ENCODE measurements at regions not wholly inside any gene's neighbourhood (a gene's known extent, or its start where the extent isn't known, plus 50 kb on each side); places are given as distances from the start of the nearest gene placed in this dataset.

GRCh38 chr2:7473135-7473771 is 556.0 kb downstream of the RNF144A start:
- Histone ChIP-seq H3K36me3 (no peaks in the 10 kb centered on the region), H3K4me1 (no peaks in the 10 kb centered on the region), H3K9me3 (no peaks in the 10 kb centered on the region), H3K4me3 (no peak overlapping the region), H3K27ac (no peak overlapping the region), H3K27me3 (no peaks in the 10 kb centered on the region)
- DNase-seq, result no peak
- no peak for TF ChIP-seq POLR2AphosphoS5 (IDR thresholded peaks at IDR 0.05)
- intact Hi-C loops (cut with DNase I; ENCODE audit: low total_unique reads), result no loop called here
- WGBS, 5 donors, result 56 to 67% (median 63%) methylated on average over 7 of the region's 7 CpGs

GRCh38 chr2:7476371-7476770 is 559.2 kb downstream of the RNF144A start:
- no peak for TF ChIP-seq CTCF (IDR thresholded peaks at IDR 0.05)
- TF ChIP-seq EP300 (IDR thresholded peaks at IDR 0.05), result no peak
- TF ChIP-seq POLR2A (IDR thresholded peaks at IDR 0.05), result no peak
- no peak for TF ChIP-seq POLR2AphosphoS5 (IDR thresholded peaks at IDR 0.05)
- Histone ChIP-seq H3K27ac (no peak overlapping the region), H3K4me1 (no peaks in the 10 kb centered on the region), H3K9me3 (no peaks in the 10 kb centered on the region), H3K36me3 (no peaks in the 10 kb centered on the region), H3K27me3 (no peaks in the 10 kb centered on the region), H3K4me3 (no peak overlapping the region)
- intact Hi-C loops (cut with DNase I; ENCODE audit: low total_unique reads), result no loop called here
- no peak for DNase-seq

GRCh38 chr2:7479603-7480002 is 562.4 kb downstream of the RNF144A start:
- Histone ChIP-seq H3K36me3 (no peaks in the 10 kb centered on the region), H3K4me1 (no peaks in the 10 kb centered on the region), H3K27ac (no peak overlapping the region), H3K4me3 (no peak overlapping the region), H3K27me3 (no peaks in the 10 kb centered on the region), H3K9me3 (peaks cover 0 to 6% (median 4%) of the 10 kb centered on the region in 4 donors)
- DNase-seq, result no peak
- intact Hi-C loops (cut with DNase I; ENCODE audit: low total_unique reads), result no loop called here
- TF ChIP-seq POLR2A (IDR thresholded peaks at IDR 0.05) (no peak), POLR2AphosphoS5 (IDR thresholded peaks at IDR 0.05) (no peak), CTCF (IDR thresholded peaks at IDR 0.05) (no peak), EP300 (IDR thresholded peaks at IDR 0.05) (no peak)

- Histone ChIP-seq H3K36me3 (no peaks in the 10 kb centered on the region), H3K9me3 (peaks cover 0 to 6% (median 4%) of the 10 kb centered on the region in 4 donors), H3K27me3 (no peaks in the 10 kb centered on the region), H3K4me3 (no peak overlapping the region), H3K4me1 (no peaks in the 10 kb centered on the region), H3K27ac (no peak overlapping the region)
- no peak for DNase-seq
- TF ChIP-seq POLR2A (IDR thresholded peaks at IDR 0.05) (no peak), EP300 (IDR thresholded peaks at IDR 0.05) (no peak), CTCF (IDR thresholded peaks at IDR 0.05) (no peak), POLR2AphosphoS5 (IDR thresholded peaks at IDR 0.05) (no peak)
- intact Hi-C loops (cut with DNase I; ENCODE audit: low total_unique reads), result no loop called here
These were observed 563.2 kb downstream of the RNF144A start for GRCh38 chr2:7480431-7480830.

GRCh38 chr2:7490672-7491071 is 573.5 kb downstream of the RNF144A start:
- Histone ChIP-seq H3K36me3 (no peaks in the 10 kb centered on the region), H3K27me3 (no peaks in the 10 kb centered on the region), H3K9me3 (peaks cover 0 to 10% (median 0%) of the 10 kb centered on the region in 4 donors), H3K4me3 (no peak overlapping the region), H3K4me1 (no peaks in the 10 kb centered on the region), H3K27ac (no peak overlapping the region)
- intact Hi-C loops (cut with DNase I; ENCODE audit: low total_unique reads), result no loop called here
- TF ChIP-seq EP300 (IDR thresholded peaks at IDR 0.05) (no peak), POLR2A (IDR thresholded peaks at IDR 0.05) (no peak), CTCF (IDR thresholded peaks at IDR 0.05) (no peak), POLR2AphosphoS5 (IDR thresholded peaks at IDR 0.05) (no peak)
- 65 to 85% (median 78%) methylated on average over 5 of the region's 5 CpGs for WGBS, 5 donors
- no peak for DNase-seq
